ENCODE measurements at regions not wholly inside any gene's neighbourhood (a gene's known extent, or its start where the extent isn't known, plus 50 kb on each side); places are given as distances from the start of the nearest gene placed in this dataset.
"Not testable (repeated sequence)": the region's sequence is repeated elsewhere in the genome, so short reads cannot be mapped to it uniquely, and the experiment has no call there.

DNA sequence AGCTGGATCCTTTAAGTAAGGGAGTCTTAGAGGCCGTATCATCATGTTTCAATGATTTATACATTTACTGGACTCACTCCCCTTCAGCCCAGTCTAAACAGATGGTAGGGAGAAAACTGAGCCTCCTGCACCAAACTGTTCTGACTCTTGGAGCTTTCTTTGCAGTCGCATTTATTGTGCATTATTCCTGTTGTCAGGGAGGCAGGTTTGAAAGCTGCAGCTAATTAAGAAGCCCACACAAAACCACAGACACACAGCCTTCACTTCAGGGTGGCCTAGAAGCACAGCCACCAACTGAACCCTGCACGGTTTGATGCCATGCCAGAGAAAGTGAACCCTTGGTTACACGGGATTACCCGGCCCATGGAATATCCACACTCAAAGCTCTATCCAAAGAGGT lies 911.0 kb downstream of the UQCRFS1 start:
- no peak for DNase-seq

- no peak for DNase-seq
Observed at GRCh38 chr19:28301463-28301862, 911.5 kb downstream of the UQCRFS1 start.

DNA sequence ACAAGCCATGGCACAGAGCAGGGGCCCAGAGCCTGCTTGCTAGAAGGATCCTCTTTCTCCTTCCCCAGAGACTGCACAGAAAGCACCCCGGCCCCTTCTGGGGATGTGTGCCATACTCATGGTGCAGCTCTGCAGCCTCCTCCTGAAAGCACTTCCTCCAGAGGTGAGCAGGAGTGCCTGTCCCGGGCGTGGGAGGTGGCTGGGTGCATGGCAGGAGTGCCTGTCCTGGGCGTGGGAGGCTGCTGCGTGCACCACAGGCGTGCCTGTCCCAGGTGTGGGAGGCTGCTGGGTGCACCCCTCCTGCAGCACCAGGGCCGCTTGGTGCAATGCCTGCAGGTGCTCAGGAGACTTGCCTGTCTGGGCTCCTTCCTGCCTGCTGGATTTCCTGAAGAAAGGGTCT lies 913.3 kb downstream of the UQCRFS1 start:
- no peak for DNase-seq

DNA sequence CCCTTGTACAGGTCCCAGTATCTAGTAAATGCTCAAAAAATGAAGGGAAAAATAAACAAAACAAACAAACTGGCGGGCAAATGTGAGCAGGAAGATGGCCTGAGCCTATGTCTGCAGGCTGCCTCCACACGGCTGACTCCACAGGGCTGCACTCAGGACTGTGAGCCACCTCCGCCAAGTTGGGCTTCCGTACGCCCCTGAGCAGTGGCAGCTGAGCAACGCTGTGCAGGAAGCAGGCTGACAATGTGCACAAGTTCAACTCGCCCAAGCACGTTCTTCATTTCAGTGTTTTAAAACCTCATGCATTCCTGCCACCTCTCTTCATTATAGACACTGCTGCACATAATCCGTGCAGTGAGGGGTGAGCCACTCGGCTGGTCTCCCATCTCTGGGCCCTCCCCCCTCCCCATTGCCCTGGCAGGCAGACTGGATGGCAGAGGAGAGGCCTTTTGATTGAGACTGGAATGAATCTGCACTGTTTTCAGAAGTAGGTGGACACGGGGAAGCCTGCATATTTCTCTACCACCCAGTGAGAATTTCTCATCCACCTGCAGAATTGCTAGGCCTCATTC lies 915.3 kb downstream of the UQCRFS1 start:
- no peak for DNase-seq

DNA sequence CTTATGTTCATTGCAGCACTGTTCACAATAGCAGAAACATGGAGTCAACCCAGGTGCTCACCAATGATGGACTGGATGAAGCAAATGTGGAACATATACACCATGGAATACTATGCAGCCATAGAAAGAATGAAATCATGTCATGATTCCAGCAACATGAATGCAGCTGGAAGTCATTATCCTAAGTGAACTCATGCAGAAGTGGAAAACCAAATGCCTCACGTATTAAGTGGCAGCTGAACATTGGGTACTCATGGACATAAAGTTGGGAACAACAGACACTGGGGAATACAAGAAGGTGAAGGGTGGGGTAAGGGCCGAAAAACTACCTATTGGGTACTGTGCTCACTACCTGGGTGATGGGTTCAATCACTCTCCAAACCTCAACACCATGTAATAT lies 915.9 kb downstream of the UQCRFS1 start:
- DNase-seq, result no peak

- DNase-seq, result no peak
Observed at GRCh38 chr19:28296506-28296905, 916.4 kb downstream of the UQCRFS1 start.

DNA sequence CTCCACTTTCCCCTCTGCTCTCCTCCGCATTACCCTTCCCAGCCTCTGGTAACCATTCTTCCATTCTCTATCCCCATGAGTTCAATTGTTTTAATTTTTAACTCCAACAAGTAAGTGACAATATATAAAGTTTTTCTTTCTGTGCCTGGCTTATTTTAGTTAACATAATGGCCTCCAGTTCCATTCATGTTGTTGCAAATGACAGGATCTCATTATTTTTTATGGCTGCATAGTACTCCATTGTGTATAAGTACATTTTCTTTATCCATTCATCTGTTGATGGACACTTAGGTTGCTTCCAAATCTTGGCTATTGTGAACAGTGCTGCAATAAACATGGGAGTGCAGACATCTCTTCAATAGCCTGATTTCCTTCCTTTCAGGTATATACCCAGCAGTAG lies 918.0 kb downstream of the UQCRFS1 start:
- DNase-seq, result not testable (repeated sequence)

DNA sequence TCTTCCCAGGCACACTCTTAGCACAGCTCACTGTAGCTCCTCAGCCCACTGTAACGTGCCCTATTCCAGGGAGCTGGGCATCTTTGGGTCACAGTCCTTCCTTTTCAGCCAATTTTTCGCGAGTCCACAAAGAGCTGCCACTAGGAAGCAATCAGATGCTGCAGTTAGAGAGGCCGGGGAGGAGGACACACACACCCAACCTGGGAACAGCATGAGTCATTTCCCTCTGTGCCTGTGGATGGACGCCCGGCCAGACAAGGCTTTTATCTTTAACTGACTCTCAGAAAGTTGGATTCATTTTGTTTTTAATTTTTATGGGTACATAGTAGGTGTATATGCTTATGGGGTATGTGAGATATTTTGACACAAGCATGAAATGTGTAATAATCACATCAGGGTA lies 918.6 kb downstream of the UQCRFS1 start:
- no peak for DNase-seq

DNA sequence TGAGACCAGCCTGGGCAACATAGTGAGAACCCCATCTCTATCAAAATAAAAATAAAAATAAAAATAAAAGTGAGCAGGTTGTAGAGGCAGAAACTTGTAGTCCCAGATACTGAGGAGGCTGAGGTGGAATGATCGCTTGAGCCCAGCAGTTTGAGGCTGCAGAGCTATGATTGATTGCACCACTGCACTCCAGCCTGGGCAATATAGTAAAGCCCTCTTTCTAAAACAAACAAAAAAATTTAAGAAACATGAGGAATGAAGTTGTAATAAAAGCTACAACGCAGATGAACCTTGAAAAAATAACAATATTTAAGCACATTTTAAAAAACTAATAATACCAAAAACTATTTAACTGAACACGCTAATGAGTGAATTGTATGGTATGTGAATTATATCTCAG lies 919.3 kb downstream of the UQCRFS1 start:
- DNase-seq, result no peak

DNA sequence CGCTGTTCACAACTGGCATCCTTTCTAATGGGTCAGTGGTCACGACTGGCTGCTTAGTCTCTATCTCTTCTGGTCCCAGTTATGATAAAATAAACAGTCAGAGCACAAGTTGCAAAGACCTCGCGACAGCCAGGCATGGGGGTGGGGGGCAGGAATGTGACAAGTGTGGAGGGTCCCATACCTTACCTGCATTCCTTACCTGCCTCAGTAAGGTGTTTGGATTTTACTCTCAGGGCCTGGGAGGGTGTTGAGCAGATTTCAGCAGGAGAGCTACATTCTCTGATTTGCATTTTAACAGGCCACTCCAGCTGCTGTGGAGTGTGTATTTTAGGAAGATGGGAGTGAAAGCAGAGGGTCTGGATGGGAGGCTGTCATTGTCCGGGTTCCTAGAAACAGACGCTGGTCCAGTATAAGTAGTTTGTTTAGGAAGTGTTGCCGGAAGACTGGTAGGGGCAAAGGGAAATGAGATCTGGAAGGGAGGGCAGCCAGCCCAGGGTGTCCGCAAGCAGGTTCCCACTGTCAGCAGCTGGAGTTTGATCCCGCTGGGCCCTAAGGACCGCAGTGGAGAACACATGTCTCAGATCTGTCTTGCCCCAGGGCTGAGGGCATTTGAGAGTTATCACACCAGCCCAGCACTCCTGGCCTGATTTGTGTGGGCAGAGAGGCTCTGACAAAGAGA lies 920.0 kb downstream of the UQCRFS1 start:
- DNase-seq, result no peak

- DNase-seq, result no peak
Observed at GRCh38 chr19:28291874-28292273, 921.1 kb downstream of the UQCRFS1 start.

DNA sequence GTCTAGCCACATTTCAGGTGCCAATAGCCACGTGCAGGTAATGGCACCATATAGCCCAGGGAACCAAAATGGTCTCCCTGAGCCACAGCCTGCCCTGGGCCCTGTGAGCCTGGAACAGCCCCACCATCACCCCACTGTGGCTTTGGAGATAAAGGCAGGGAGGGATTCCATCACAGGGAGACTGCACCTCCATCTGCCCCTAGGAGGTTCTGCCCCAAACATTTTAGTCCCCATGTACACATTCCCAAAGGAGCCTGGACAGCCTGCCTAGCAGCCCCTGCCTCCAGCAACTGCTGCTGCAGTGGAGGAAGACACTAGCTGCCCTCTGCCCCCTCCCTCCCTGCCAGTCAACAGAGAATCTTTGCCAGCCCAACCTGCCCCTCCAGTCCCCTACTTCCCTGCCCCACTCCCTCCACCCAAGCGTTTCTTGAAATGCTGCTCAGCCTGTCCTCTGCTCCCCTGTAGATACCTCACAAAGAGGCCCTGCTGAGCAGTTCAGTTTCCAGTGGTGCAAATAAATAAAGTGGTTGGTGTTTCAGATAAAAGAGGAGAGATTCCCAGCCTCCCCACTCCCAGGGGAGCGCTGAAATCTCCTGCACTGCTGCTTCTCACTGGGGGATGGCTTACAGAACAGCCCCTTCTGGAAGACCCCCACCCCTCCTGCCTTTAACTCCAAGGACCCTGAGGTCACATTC lies 921.8 kb downstream of the UQCRFS1 start:
- DNase-seq, result no peak

DNA sequence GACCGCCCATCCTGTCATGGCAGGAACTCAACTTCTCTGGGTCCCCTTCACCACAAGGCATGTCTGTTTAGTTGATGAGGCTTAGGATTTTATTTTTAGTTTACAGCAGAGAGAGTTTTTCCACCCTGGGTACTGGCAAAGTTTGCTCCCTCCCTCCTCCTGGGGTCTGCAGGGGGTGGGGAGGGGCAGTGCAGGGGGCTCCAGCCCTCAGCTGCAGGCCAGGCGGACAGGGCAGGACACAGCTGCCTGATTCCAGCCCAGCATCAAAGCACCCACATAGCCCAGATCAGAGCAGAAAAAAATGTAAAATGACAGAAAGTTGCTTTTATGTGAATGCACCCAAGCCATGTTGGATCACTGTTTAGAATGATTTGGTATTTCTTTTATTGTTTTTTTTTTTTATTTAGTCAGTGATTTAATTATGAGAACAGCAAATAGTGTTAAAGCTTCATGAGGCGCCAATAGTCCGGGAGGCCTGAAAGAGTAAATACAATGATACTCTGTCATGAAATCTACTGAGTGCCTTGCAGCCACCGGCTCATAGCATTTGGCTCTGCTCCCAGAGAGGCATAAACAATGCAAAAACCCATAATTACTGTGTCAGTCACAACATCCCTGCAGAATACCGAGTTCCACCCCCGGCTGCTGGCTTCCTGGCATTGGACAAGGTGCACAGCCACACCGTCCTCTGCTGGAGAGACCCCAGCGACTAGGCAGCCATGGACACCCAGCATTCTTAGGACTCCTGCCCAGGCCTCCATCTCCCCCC lies 923.5 kb downstream of the UQCRFS1 start:
- no peak for DNase-seq

- no peak for DNase-seq
Observed at GRCh38 chr19:28288572-28289264, 924.2 kb downstream of the UQCRFS1 start.

DNA sequence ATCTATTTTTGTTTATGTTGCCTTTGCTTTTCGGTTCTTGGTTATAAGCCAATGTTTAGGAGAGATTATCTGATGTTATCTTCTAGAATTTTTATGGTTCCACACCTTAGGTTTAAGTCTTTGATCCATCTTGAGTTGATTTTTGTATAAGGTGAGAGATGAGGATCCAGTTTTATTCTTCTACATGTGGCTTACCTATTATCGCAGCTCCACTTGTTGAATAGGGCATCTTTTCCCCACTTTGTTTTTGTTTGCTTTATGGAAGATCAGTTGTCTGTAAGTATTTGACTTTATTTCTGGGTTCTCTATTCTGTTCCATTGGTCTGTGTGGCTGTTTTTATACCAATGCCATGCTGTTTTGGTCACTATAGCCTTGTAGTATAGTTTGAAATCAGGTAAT lies 927.0 kb downstream of the UQCRFS1 start:
- DNase-seq, result no peak

DNA sequence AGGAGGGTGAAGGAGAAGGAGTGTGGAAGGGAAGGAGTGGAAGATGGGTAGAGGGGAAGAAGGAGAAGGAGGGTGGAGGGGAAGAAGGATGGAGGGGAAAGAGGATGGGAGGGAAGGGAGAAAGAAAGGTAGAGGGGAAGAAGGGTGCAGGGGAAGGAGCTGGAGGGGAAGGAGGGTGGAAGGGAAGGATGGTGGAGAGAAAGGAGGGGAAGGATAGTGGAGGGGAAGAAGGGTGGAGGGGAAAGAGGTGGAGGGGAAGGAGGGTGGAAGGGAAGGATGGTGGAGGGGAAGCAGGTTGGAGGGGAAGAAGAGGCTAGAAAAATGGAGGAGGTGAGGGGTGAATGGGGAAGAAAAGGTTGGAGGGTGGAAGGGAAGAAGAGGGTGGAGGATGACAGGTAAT lies 927.9 kb downstream of the UQCRFS1 start:
- DNase-seq, result no peak

GRCh38 chr19:28284389-28284788 lies 928.6 kb downstream of the UQCRFS1 start:
- DNase-seq, result no peak

- no peak for DNase-seq
Observed at GRCh38 chr19:28283592-28283991, 929.4 kb downstream of the UQCRFS1 start.

GRCh38 chr19:28281676-28282075 lies 931.3 kb downstream of the UQCRFS1 start:
- no peak for DNase-seq

DNA sequence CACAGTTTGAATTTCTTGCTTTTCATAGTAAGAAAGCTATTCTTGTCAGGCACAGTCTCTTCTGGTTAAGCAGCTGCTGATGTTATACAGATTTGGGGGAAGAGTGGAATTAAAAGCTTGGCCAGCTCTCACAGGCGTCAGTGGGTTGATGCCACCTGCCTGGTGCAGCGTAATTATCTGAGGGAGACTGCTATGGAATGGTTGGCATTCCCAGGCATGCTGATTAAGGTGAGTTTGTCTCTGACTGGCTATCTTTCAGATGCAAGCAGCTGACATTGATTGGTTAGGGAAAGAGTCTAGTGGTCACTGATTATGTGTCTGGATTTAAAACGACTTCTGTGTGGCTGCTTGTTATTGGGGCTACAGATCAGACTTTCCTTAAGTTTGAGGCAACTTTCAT lies 948.4 kb downstream of the UQCRFS1 start:
- no peak for DNase-seq

GRCh38 chr19:28258829-28259228 lies 954.1 kb downstream of the UQCRFS1 start:
- no peak for DNase-seq

- DNase-seq, result no peak
Observed at GRCh38 chr19:28257396-28257795, 955.6 kb downstream of the UQCRFS1 start.

- no peak for DNase-seq
Observed at GRCh38 chr19:28247243-28247642, 965.7 kb downstream of the UQCRFS1 start.
